Posterior cingulate gyrus (tissue), 11 donors: ENCODE measurements at regions not wholly inside any gene's neighbourhood (a gene's known extent, or its start where the extent isn't known, plus 50 kb on each side); places are given as distances from the start of the nearest gene placed in this dataset.
"Not testable (repeated sequence)": the region's sequence is repeated elsewhere in the genome, so short reads cannot be mapped to it uniquely, and the experiment has no call there.

Experiments used
- DNase-seq, 10 donors: peaks; one replicate each; pipeline versions ENCODE4 v3.0.0 to v3.0.0-alpha.2; 2020 to 2021; ENCODE audit warnings: mixed read lengths in 3 of 10
- intact Hi-C: fragments of 100-400 bp; cut with DNase I; formaldehyde crosslinking; loops from one replicate; pipeline ENCODE4 v1.15.1; 2023

GRCh38 chr5:148880197-148880596 is 53.8 kb downstream of the ADRB2 start:
- intact Hi-C loops = no loop called here
- DNase-seq = no peak

GRCh38 chr5:148880696-148881095 is 54.3 kb downstream of the ADRB2 start:
- intact Hi-C loops = no loop called here
- no peak for DNase-seq

GRCh38 chr5:148882332-148882731 is 55.9 kb downstream of the ADRB2 start:
- intact Hi-C loops = no loop called here
- no peak for DNase-seq

- DNase-seq = no peak
- intact Hi-C loops = no loop called here
These were observed 58.1 kb downstream of the ADRB2 start for GRCh38 chr5:148884339-148885020.

DNA sequence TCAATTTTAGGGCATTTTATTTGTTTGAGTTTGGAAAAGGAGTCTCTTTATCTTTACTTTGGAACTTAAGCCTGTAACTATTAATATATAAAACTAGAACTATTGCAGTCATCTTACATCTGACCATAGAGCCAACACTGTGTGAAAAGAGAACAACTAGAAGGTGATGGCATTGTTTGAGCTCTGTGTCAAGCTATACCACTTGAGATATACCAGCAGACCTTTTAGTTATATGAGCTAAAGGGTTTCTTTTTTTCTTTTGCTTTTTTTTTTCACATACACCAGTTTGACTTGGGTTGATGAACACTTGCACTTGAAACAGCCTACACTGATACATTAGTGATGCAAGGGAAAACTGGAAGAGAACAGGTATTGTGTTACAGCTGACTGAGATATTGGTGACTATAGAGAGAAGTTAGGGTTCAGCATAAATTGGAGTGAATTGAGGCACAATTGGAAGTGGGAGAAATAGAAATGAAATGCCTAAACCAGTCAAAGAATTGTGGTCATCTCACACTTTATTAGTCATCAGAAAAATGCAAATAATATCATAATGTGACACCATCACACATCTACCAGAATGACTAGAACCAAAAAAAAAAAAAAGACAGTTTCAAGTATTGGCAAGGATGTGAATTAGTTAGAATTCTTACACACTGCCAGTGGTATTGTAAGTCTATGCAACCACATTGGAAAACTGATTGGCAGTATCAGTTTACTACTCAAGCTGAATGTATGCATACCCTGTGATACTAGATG is 60.9 kb downstream of the ADRB2 start:
- intact Hi-C loops = no loop called here

DNA sequence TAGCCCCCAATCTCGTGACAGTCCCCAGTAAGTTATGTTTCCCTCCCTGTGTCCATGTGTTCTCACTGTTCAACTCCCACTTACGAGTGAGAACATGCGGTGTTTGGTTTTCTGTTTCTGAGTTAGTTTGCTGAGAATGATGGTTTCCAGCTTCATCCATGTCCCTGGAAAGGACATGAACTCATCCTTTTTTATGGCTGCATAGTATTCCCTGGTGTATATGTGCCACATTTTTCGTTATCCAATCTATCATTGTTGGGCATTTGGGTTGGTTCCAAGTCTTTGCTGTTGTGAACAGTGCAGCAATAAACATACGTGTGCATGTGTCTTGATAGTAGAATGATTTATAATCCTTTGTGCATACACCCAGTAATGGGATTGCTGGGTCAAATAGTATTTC is 63.5 kb downstream of the ADRB2 start:
- DNase-seq, intact Hi-C loops: not testable (repeated sequence)

More for the DNA sequence above, 60.9 kb downstream of the ADRB2 start:
- no peak for DNase-seq

GRCh38 chr5:148895441-148895840 is 69.0 kb downstream of the ADRB2 start:
- intact Hi-C loops, DNase-seq: not testable (repeated sequence)

DNA sequence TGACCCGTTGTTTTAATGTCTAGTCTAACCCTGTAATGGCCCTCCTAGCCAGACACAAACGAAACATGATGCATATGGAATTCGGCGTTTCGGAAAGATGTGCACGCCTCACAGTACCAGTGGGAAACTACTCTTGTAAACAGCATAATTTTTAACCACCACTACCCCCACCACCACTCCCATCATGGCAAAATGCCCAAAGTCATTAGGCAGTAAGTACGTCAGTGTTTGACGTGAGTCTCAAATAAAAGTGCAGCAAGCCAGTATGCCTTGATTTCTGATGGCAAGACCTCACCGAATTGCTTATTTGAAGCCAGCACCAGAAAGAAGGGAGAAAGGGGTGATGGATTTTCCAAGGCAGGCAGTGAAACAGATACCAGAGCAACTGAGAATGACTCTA is 71.4 kb downstream of the ADRB2 start:
- no peak for DNase-seq
- intact Hi-C loops = no loop called here

GRCh38 chr5:148898413-148899075 is 72.1 kb downstream of the ADRB2 start:
- intact Hi-C loops = no loop called here
- DNase-seq = no peak

DNA sequence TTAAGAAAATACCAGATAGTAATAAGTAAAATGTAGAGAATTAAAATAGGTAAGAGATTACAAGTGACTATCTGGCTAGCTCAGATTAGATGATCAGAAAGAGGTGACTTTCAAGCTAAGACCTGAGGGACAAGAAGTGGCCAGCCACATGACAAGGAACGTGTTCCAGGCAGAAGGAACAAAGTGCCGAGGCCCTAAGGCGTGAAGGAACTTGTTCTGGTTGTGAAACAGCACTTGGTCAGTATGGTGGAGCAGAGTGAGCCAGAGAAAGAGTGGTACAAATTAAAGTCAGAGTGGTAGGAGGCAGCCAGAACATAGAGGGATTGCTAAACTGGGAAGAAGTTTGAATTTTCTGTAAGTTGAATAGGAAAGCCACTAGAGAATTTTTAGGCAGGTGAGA is 73.6 kb downstream of the ADRB2 start:
- intact Hi-C loops = no loop called here
- no peak for DNase-seq

GRCh38 chr5:148902478-148902877 is 76.1 kb downstream of the ADRB2 start:
- no peak for DNase-seq
- intact Hi-C loops = no loop called here

GRCh38 chr5:148903587-148903986 is 77.2 kb downstream of the ADRB2 start:
- intact Hi-C loops = no loop called here
- DNase-seq = no peak

DNA sequence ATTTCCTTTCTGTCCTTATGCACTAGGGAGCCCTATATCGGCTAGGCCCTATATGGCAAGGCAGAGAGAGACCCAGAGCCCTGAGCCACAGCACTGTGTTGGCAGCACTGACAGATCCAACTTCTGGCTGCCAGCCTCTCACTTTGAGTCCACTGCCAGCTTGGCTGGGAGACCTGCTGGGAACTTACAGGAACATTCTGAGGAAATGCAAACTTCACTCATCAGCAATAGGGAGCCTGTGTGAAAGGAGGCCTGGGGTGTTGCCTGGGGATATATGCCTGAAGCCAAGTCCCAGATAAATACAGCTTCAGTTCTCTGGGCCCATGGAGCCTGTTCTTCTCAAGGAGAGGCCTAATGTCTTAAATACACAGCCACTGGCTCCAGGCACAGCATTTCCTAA is 78.0 kb downstream of the ADRB2 start:
- DNase-seq = peak in 7 of 10 donors; percentile 30 to 87 (median 46)
- intact Hi-C loops = no loop called here

GRCh38 chr5:148905541-148905940 is 79.1 kb downstream of the ADRB2 start:
- intact Hi-C loops = no loop called here

DNA sequence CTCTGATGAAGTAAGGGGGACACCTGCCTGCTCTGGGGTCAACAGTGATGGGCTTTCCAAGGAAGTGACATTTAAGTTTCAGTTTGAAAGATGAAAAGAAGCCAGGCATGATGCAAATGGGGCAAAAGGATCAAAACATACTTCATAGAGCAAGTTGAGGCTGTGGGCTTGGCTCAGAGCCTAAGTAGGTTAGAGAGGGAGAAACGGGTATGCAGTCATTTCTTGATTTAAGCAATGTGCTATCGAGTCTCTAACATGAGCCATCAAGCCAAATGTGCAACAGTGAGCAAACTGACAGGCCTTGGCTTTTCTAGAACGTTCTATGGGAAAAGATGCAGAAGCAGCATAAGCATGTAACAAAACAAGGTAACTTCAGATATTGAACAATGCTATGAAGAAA is 80.6 kb downstream of the ADRB2 start:
- intact Hi-C loops = no loop called here
- DNase-seq = no peak

More at GRCh38 chr5:148905541-148905940, 79.1 kb downstream of the ADRB2 start:
- DNase-seq = no peak

- intact Hi-C loops = no loop called here
- DNase-seq = no peak
These were observed 82.6 kb downstream of the ADRB2 start for GRCh38 chr5:148909040-148909439.

DNA sequence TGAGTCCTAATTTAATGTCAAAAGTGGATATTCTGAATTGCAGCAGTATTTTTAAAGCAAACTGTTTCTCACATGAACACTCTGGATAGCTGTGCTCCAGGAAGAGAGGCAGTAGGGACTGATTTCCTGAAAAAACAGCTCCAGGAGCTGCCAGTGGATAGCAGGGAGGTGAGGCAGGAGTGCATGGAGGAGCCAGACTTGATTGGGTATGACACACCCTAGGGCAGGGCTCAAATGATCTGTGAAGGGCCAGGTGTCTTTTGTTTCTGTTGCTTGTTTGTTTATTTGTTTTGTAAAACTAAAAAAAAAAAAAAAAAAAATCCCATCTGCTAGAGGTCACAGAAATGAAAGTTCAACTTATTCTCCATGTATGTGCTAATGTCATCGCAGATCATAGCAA is 83.4 kb downstream of the ADRB2 start:
- no peak for DNase-seq
- intact Hi-C loops = no loop called here

DNA sequence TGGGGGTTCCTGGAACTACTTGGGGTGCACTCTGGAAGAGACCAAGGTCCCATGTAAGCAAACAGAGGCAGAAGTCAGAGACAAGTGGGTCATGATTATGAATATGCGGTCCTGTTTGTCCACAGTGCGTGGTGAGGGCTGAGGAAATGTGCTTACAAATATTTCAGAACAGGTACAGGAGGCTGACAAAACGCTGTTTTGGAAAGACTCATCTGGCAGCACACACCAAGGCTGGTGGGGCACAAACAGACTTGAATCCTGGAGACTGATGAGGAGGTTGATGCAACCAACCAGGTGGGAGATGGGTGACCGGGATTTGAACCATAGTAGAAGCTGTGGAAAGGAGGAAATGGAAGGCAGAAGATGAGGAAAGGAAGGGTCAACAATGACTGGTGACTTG is 83.8 kb downstream of the ADRB2 start:
- intact Hi-C loops = no loop called here
- DNase-seq = no peak

DNA sequence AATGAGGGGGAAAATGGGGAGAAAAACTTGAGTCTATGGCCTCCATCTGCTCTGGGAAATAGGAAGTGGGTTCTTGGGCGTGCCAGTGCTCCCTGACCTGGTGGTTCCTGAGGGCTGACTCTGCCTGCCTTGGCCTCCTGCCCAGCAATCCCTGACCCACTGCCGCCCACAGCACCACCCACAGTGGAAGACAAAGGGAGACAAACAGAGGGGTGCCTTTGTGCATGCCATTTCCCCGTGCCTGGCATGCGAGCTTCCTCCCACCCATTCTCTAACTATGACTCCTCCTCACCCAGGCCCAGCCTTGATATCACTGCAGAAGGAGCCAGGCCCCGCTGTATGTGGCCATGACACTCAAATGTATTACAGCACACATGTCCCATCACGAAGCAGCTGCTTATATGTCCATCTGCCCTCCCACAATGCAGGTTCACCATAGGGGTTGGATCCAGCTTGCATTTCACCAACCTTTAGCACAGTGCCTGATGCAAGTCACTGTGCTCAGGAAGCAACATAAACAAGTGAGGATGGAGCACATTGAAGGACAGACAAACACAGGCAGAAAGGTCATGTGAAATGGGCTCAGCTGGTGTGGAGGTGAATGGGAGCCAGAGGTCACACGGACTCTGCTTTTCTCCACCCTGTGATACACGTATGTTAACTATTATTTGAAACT is 84.4 kb downstream of the ADRB2 start:
- DNase-seq = peak in 1 of 10 donors; percentile 82
- intact Hi-C loops = no loop called here

DNA sequence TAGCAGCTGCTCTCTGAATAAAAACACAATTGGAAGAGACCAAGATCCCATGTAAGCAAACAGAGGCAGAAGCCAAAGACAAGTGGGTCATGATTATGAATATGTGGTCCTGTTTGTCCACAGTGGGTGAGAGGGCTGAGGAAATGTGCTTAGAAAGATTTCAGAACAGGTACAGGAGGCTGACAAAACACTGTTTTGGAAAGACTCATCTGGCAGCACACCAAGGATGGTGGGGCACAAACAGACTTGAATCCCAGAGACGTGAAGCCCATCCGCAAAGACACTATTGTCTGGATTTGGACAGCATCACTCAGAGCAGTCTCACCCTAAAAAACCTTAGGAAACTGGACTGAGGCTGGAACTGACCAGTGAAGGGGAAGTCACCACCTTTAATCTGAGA is 85.0 kb downstream of the ADRB2 start:
- DNase-seq = no peak
- intact Hi-C loops = no loop called here

GRCh38 chr5:148912146-148912545 is 85.7 kb downstream of the ADRB2 start:
- intact Hi-C loops = no loop called here
- DNase-seq = no peak
